Left lung (tissue), 4 donors: ENCODE measurements at regions not wholly inside any gene's neighbourhood (a gene's known extent, or its start where the extent isn't known, plus 50 kb on each side); places are given as distances from the start of the nearest gene placed in this dataset.

Experiments
- ATAC-seq: fragments of 200-7000 bp; cut with Tn5 transposase; one replicate; pipeline ENCODE4 v1.9.1; 2020; ENCODE audit warnings: moderate library complexity
- DNase-seq, 4 donors: peaks; one replicate each; pipeline ENCODE4 v3.0.0-alpha.2; 2013 to 2020
- H3K27ac ChIP-seq, 2 donors: fragments of 200-600 bp; sonication (generic) in 1 of 2; one replicate each; pipeline versions ENCODE4 v1.5.0 to v1.8.0; 2020 to 2021
- H3K27me3 ChIP-seq, 2 donors: fragments of 200-600 bp; sonication (generic) in 1 of 2; one replicate each; pipeline versions ENCODE4 v1.5.0 to v1.8.0; 2020 to 2021
- H3K36me3 ChIP-seq, 2 donors: fragments of 200-600 bp; sonication (generic) in 1 of 2; one replicate each; pipeline versions ENCODE4 v1.5.0 to v1.8.0; 2020 to 2021
- H3K4me1 ChIP-seq, 2 donors: fragments of 200-600 bp; one replicate each; pipeline ENCODE4 v1.8.0; 2021
- H3K4me3 ChIP-seq, 2 donors: fragments of 200-600 bp; sonication (generic) in 1 of 2; one replicate each; pipeline versions ENCODE4 v1.5.0 to v1.8.0; 2020 to 2021; ENCODE audit warnings: mild to moderate bottlenecking in 1 of 2
- H3K9me3 ChIP-seq, 2 donors: fragments of 200-600 bp; sonication (generic) in 1 of 2; one replicate each; pipeline versions ENCODE4 v1.5.0 to v1.8.0; 2020 to 2021
- CTCF ChIP-seq, 2 donors: fragments of 200-600 bp; sonication (generic) in 1 of 2; IDR thresholded peaks; one replicate each; pipeline versions ENCODE4 v1.5.0 to v1.8.0; 2021; ENCODE audit warnings: antibody characterized with exemption in 2 of 2
- intact Hi-C, 2 donors: fragments of 100-400 bp; cut with DNase I; formaldehyde crosslinking; loops; one replicate each; pipeline versions ENCODE4 v1.11.2 to v1.14.2; 2022
- donor health status: DM: no; HTN: yes; CAD: no.
- donor health status: DM: no; HTN: no; CAD: no.

- Histone ChIP-seq H3K4me1 (no peaks in the 10 kb centered on the region), H3K36me3 (no peaks in the 10 kb centered on the region), H3K9me3 (no peaks in the 10 kb centered on the region), H3K27me3 (no peaks in the 10 kb centered on the region), H3K27ac (no peak overlapping the region), H3K4me3 (no peak overlapping the region)
- TF ChIP-seq CTCF (IDR thresholded peaks at IDR 0.05): no peak
- DNase-seq: no peak
- no peak for ATAC-seq
- intact Hi-C loops: no loop called here
These were observed 435.3 kb downstream of the NR2F1-AS1 start for GRCh38 chr5:93145767-93146166.

DNA sequence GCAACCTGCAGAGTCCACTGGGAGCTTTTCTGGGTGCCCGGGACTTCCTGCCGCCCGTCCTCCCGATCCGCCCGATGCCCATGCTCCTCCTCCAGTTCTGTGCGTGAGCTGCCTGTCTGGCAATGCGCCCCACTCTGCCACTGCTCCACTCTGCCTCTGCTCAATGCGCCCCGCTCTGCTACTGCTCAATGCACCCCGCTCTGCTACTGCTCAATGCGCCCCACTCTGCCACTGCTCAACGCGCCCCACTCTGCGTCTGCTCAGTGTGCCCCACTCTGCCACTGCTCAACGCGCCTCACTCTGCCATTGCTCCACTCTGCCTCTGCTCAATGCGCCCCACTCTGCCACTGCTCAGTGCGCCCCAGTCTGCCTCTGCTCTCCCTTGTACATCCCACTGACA is 436.0 kb downstream of the NR2F1-AS1 start:
- no peak for TF ChIP-seq CTCF (IDR thresholded peaks at IDR 0.05)
- intact Hi-C loops: no loop called here
- ATAC-seq (no peak), DNase-seq (peak in 1 of 4 donors; percentile 57)
- Histone ChIP-seq H3K4me3 (no peak overlapping the region), H3K27me3 (no peaks in the 10 kb centered on the region), H3K27ac (no peak overlapping the region), H3K4me1 (no peaks in the 10 kb centered on the region), H3K9me3 (no peaks in the 10 kb centered on the region), H3K36me3 (no peaks in the 10 kb centered on the region)

GRCh38 chr5:93141969-93142368 is 439.1 kb downstream of the NR2F1-AS1 start:
- intact Hi-C loops: no loop called here
- Histone ChIP-seq H3K4me3 (no peak overlapping the region), H3K36me3 (no peaks in the 10 kb centered on the region), H3K27ac (no peak overlapping the region), H3K27me3 (no peaks in the 10 kb centered on the region), H3K9me3 (no peaks in the 10 kb centered on the region), H3K4me1 (no peaks in the 10 kb centered on the region)
- no peak for TF ChIP-seq CTCF (IDR thresholded peaks at IDR 0.05)
- ATAC-seq (no peak), DNase-seq (no peak)

DNA sequence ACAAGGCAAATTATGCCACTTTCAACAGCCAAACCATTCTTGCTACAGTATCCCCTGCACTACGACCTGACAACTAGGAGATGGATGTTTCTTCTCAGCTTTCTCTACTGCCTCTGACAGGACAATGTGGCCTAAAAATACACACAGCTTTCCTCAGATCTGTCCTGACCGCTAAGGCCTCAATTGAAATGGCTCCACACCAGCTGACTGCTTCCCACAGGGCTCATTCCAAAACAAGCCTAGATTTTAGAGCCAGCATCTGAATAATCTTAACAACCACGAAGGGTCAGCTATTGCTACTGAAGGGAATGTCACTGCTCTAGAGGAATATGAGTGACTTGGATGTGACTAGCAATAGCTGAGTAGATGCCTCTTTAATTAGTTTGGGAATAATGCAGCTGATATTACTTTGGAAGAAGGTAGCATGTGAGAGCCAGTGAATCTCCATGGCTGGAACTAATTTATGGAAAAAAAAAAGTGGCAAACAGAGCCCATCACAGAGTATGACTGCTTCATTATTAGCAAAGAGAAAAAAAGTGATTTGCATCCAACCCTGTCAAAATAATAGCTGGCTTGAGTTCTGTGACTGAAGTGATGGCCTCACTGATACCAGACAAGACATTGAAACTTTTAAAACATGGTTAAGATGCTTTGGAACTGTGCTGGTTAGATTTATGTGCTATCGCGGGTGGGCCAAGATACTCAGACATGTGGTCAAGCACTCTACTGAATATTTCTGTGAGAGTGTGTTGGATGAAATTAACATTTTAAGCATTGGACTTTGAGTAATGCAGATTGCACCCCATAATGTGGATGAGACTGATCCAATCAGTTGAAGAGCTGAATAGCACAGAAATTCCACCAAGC is 450.2 kb downstream of the NR2F1-AS1 start:
- ATAC-seq (peak; percentile 50), DNase-seq (no peak)

More for the DNA sequence above, 450.2 kb downstream of the NR2F1-AS1 start:
- no peak for TF ChIP-seq CTCF (IDR thresholded peaks at IDR 0.05)
- Histone ChIP-seq H3K27me3 (no peaks in the 10 kb centered on the region), H3K4me1 (no peaks in the 10 kb centered on the region), H3K27ac (no peak overlapping the region), H3K36me3 (no peaks in the 10 kb centered on the region), H3K9me3 (no peaks in the 10 kb centered on the region), H3K4me3 (no peak overlapping the region)
- intact Hi-C loops: no loop called here
